A673 (cell line): ENCODE measurements at regions not wholly inside any gene's neighbourhood (a gene's known extent, or its start where the extent isn't known, plus 50 kb on each side); places are given as distances from the start of the nearest gene placed in this dataset.

ENCODE experiments used
- BruUV-seq: library from RNA; stranded (reverse); fragments of 400-500 nt; replicated peaks from 2 replicates; lab custom pipeline; 2021; lab: Mats Ljungman, UMichigan
- CTCF ChIA-PET: fragments of 300-600 bp; sonication (Branson Sonifier 250); formaldehyde crosslinking; loops from one replicate; lab custom pipeline; 2022; ENCODE audit warnings: antibody characterized with exemption; lab: Charles Lee
- POLR2A ChIA-PET: fragments of 300-600 bp; sonication (Branson Sonifier 250); formaldehyde crosslinking; loops from one replicate; lab custom pipeline; 2022; ENCODE audit warnings: antibody characterized with exemption; ENCODE audit not compliant: low non-redundant PET; lab: Charles Lee
- DNase-seq: peaks from one replicate; pipeline ENCODE4 v3.0.0-alpha.2; 2015; ENCODE audit warnings: low spot score
- H3K27ac ChIP-seq: fragments of 200-600 bp; sonication (generic); 2 replicates; pipeline ENCODE4 v1.5.1; 2016; ENCODE audit warnings: mixed run types, low read depth, mild to moderate bottlenecking, mixed read lengths, antibody characterized with exemption, low read length; ENCODE audit not compliant: poor library complexity, severe bottlenecking
- H3K27me3 ChIP-seq: fragments of 200-600 bp; sonication (generic); replicated peaks from 2 replicates; pipeline ENCODE4 v1.6.1; 2017; ENCODE audit warnings: mixed run types, low read depth, mild to moderate bottlenecking, mixed read lengths, antibody characterized with exemption, low read length; ENCODE audit not compliant: insufficient read depth, poor library complexity
- H3K36me3 ChIP-seq: fragments of 200-600 bp; sonication (generic); 2 replicates; pipeline ENCODE4 v1.6.1; 2016; ENCODE audit warnings: mixed run types, mild to moderate bottlenecking, mixed read lengths, antibody characterized with exemption, low read length; ENCODE audit not compliant: insufficient read depth, poor library complexity, severe bottlenecking
- H3K4me1 ChIP-seq: fragments of 200-600 bp; sonication (generic); 2 replicates; pipeline ENCODE4 v1.6.1; 2017; ENCODE audit warnings: mixed run types, mild to moderate bottlenecking, mixed read lengths, antibody characterized with exemption, low read length; ENCODE audit not compliant: insufficient read depth, poor library complexity, severe bottlenecking
- H3K4me3 ChIP-seq: fragments of 200-600 bp; sonication (generic); 2 replicates; pipeline ENCODE4 v1.5.1; 2016; ENCODE audit warnings: low read depth, mixed run types, mild to moderate bottlenecking, mixed read lengths, low read length; ENCODE audit not compliant: poor library complexity, severe bottlenecking
- H3K9me3 ChIP-seq: fragments of 200-600 bp; sonication (generic); 2 replicates; pipeline ENCODE4 v1.6.1; 2016; ENCODE audit warnings: mixed run types, low read depth, mild to moderate bottlenecking, mixed read lengths, antibody characterized with exemption, low read length; ENCODE audit not compliant: poor library complexity, severe bottlenecking
- CTCF ChIP-seq: fragments of 300-800, 200-600 bp; sonication (generic); conservative IDR thresholded peaks from 2 replicates; pipeline ENCODE4 v1.5.1; 2017; ENCODE audit warnings: low read depth, mild to moderate bottlenecking, antibody characterized with exemption, low read length, moderate library complexity, mixed read lengths
- EZH2 ChIP-seq: fragments of 200-600 bp; sonication (generic); IDR thresholded peaks from 2 replicates; pipeline ENCODE4 v1.6.1; 2017; ENCODE audit warnings: borderline replicate concordance, low read depth, mild to moderate bottlenecking, mixed read lengths, antibody characterized with exemption, low read length; ENCODE audit not compliant: poor library complexity, severe bottlenecking
- intact Hi-C: fragments of 100-400 bp; cut with micrococcal nuclease; formaldehyde crosslinking; loops from one replicate; pipeline ENCODE4 v1.10.0; 2022; ENCODE audit not compliant: unreplicated experiment

- ChIA-PET POLR2A (interaction anchor here (0.6 kb wide), 1 partner anchor 194 kb away, joined by 3 read pairs; no protein-coding TSS in a partner anchor), CTCF (no interaction called here)
- peaks cover 3% of the 10 kb centered on the region for H3K27me3 ChIP-seq
- no peak for DNase-seq
- intact Hi-C loops = no loop called here
- no peaks in the 10 kb centered on the region for H3K36me3 ChIP-seq
- no TSS peak for BruUV-seq
- H3K27ac ChIP-seq = no peak overlapping the region
- H3K4me1 ChIP-seq = peaks cover 15% of the 10 kb centered on the region
- no peak overlapping the region for H3K4me3 ChIP-seq
- TF ChIP-seq EZH2 (no peak), CTCF (no peak)
- no peaks in the 10 kb centered on the region for H3K9me3 ChIP-seq
These were observed 236.5 kb downstream of the NDUFA10 start for GRCh38 chr2:239788576-239789098.

- intact Hi-C loops = no loop called here
- ChIA-PET POLR2A (interaction anchor here (0.6 kb wide), 1 partner anchor 193 kb away, joined by 3 read pairs; no protein-coding TSS in a partner anchor), CTCF (no interaction called here)
- no peak for DNase-seq
- Histone ChIP-seq H3K4me1 (peaks cover 15% of the 10 kb centered on the region), H3K36me3 (no peaks in the 10 kb centered on the region), H3K9me3 (no peaks in the 10 kb centered on the region), H3K27me3 (peaks cover 6% of the 10 kb centered on the region), H3K4me3 (no peak overlapping the region), H3K27ac (no peak overlapping the region)
- no TSS peak for BruUV-seq
- no peak for TF ChIP-seq CTCF
- TF ChIP-seq EZH2 = no peak
These were observed 237.5 kb downstream of the NDUFA10 start for GRCh38 chr2:239787538-239788050.

- intact Hi-C loops = no loop called here
- Histone ChIP-seq H3K27me3 (peaks cover 10% of the 10 kb centered on the region), H3K4me1 (peaks cover 12% of the 10 kb centered on the region), H3K36me3 (no peaks in the 10 kb centered on the region), H3K9me3 (no peaks in the 10 kb centered on the region), H3K27ac (no peak overlapping the region), H3K4me3 (no peak overlapping the region)
- BruUV-seq = no TSS peak
- CTCF ChIA-PET = no interaction called here
- TF ChIP-seq EZH2 (no peak), CTCF (no peak)
- DNase-seq = no peak
- POLR2A ChIA-PET = no interaction called here
These were observed 238.4 kb downstream of the NDUFA10 start for GRCh38 chr2:239786791-239787190.
